HCT116 (cell line): ENCODE measurements at regions not wholly inside any gene's neighbourhood (a gene's known extent, or its start where the extent isn't known, plus 50 kb on each side); places are given as distances from the start of the nearest gene placed in this dataset.

Source experiments
- ATAC-seq: fragments of 200-7000 bp; cut with Tn5 transposase; 2 replicates; pipeline ENCODE4 v1.9.1; 2020; ENCODE audit warnings: mild to moderate bottlenecking, moderate library complexity
- BruUV-seq: library from RNA; stranded (reverse); fragments of 400-500 nt; replicated peaks from 2 replicates; lab custom pipeline; 2021; lab: Mats Ljungman, UMichigan
- CTCF ChIA-PET: fragments of 300-600 bp; sonication (Branson Sonifier 250); formaldehyde crosslinking; loops from one replicate; lab custom pipeline; 2021; ENCODE audit warnings: antibody characterized with exemption; lab: Charles Lee
- POLR2A ChIA-PET: fragments of 300-600, 350-600 bp; sonication (Branson Sonifier 250); formaldehyde crosslinking; loops from one replicate; lab custom pipeline; 2021; ENCODE audit warnings: antibody characterized with exemption; lab: Charles Lee
- RAD21 ChIA-PET, 2 experiments: fragments of 300-600 bp; sonication (Branson Sonifier 250); formaldehyde crosslinking; loops; one replicate each; lab custom pipeline; 2023; ENCODE audit warnings: low total read pairs in 2 of 2; ENCODE audit not compliant: uncharacterized antibody in 2 of 2, unreplicated experiment in 2 of 2, low non-redundant PET in 1 of 2; lab: Charles Lee
- DNase-seq: peaks from one replicate; pipeline ENCODE4 v3.0.0-alpha.2; 2010; ENCODE audit warnings: low read depth, low spot score
- H2AFZ ChIP-seq: fragments of 200-600 bp; shearing (Covaris generic), sonication (generic); 2 replicates; pipeline ENCODE4 v1.6.1; 2017; ENCODE audit warnings: low read depth, mixed run types, mixed read lengths, antibody characterized with exemption, low read length; ENCODE audit not compliant: poor library complexity, severe bottlenecking
- H3K27ac ChIP-seq: 2 replicates; pipeline ENCODE4 v1.5.1; 2012; ENCODE audit warnings: low read depth, low read length
- H3K27me3 ChIP-seq: fragments of 200-600 bp; sonication (generic); 2 replicates; pipeline ENCODE4 v1.6.1; 2016; ENCODE audit warnings: mixed run types, low read length, mixed read lengths; ENCODE audit not compliant: insufficient read depth
- H3K36me3 ChIP-seq, 2 experiments: fragments of 200-500 bp in 1 of 2; fragments of 200-600 bp in 1 of 2; sonication (Bioruptor generic) in 1 of 2; sonication (generic) in 1 of 2; 2 replicates each; pipeline versions ENCODE4 v1.5.1 to v1.6.1; 2014 to 2016; ENCODE audit warnings: low read length in 2 of 2, inconsistent platforms in 1 of 2, mixed read lengths in 1 of 2, mixed run types in 1 of 2; ENCODE audit not compliant: insufficient read depth in 2 of 2, control insufficient read depth in 1 of 2
- H3K4me1 ChIP-seq, 2 experiments: fragments of 200-600 bp in 1 of 2; sonication (generic) in 1 of 2; 2 replicates each; pipeline versions ENCODE4 v1.5.1 to v1.6.1; 2012 to 2017; ENCODE audit warnings: low read length in 2 of 2, inconsistent platforms in 1 of 2, mild to moderate bottlenecking in 1 of 2, mixed read lengths in 1 of 2, mixed run types in 1 of 2, moderate library complexity in 1 of 2; ENCODE audit not compliant: insufficient read depth in 2 of 2, control insufficient read depth in 1 of 2
- H3K4me2 ChIP-seq: fragments of 200-600 bp; sonication (generic); 2 replicates; pipeline ENCODE4 v1.6.1; 2017; ENCODE audit warnings: mixed run types, low read length, mixed read lengths
- H3K4me3 ChIP-seq, 2 experiments: fragments of 200-600 bp in 1 of 2; sonication (generic) in 1 of 2; replicated peaks in 1 of 2; 2 replicates each; pipeline ENCODE4 v1.5.1; 2011 to 2016; ENCODE audit warnings: low read length in 2 of 2, control low read depth in 1 of 2, low read depth in 1 of 2, mild to moderate bottlenecking in 1 of 2, mixed read lengths in 1 of 2, mixed run types in 1 of 2
- H3K79me2 ChIP-seq: fragments of 200-600 bp; sonication (generic); 2 replicates; pipeline ENCODE4 v1.6.1; 2017; ENCODE audit warnings: mild to moderate bottlenecking, mixed run types, low read length, moderate library complexity, mixed read lengths; ENCODE audit not compliant: insufficient read depth
- H3K9ac ChIP-seq: fragments of 200-600 bp; sonication (generic); 2 replicates; pipeline ENCODE4 v1.6.1; 2016; ENCODE audit warnings: low read length, mixed read lengths
- H3K9me2 ChIP-seq: fragments of 200-600 bp; sonication (generic), shearing (Covaris generic); 2 replicates; pipeline ENCODE4 v1.6.1; 2017; ENCODE audit warnings: mixed run types, mild to moderate bottlenecking, moderate library complexity; ENCODE audit not compliant: insufficient read depth
- H3K9me3 ChIP-seq, 2 experiments: fragments of 200-500 bp in 1 of 2; fragments of 200-600 bp in 1 of 2; sonication (Bioruptor generic) in 1 of 2; sonication (generic) in 1 of 2; 2 replicates each; pipeline ENCODE4 v1.6.1; 2014 to 2017; ENCODE audit warnings: low read length in 2 of 2, mixed read lengths in 2 of 2, inconsistent platforms in 1 of 2, low read depth in 1 of 2, mild to moderate bottlenecking in 1 of 2, mixed run types in 1 of 2, moderate library complexity in 1 of 2; ENCODE audit not compliant: control insufficient read depth in 1 of 2, insufficient read depth in 1 of 2
- H4K20me1 ChIP-seq: fragments of 200-600 bp; sonication (generic), shearing (Covaris generic); 2 replicates; pipeline ENCODE4 v1.6.1; 2017; ENCODE audit warnings: mixed run types, mild to moderate bottlenecking, moderate library complexity; ENCODE audit not compliant: insufficient read depth
- ATF3 ChIP-seq: IDR thresholded peaks from 2 replicates; pipeline ENCODE4 v1.6.1; 2012
- CBX3 ChIP-seq: IDR thresholded peaks from 2 replicates; pipeline ENCODE4 v1.6.1; 2012; ENCODE audit warnings: low read depth
- CEBPB ChIP-seq: IDR thresholded peaks from 2 replicates; pipeline ENCODE4 v1.6.1; 2012; ENCODE audit warnings: low read depth
- EGR1 ChIP-seq: IDR thresholded peaks from 2 replicates; pipeline ENCODE4 v1.6.1; 2012; ENCODE audit warnings: low read depth
- ELF1 ChIP-seq: IDR thresholded peaks from 2 replicates; pipeline ENCODE4 v1.6.1; 2012; ENCODE audit warnings: low read depth, borderline replicate concordance
- EZH2 ChIP-seq: fragments of 200-600 bp; sonication (generic); IDR thresholded peaks from 2 replicates; pipeline ENCODE4 v1.6.1; 2017; ENCODE audit warnings: antibody characterized with exemption, mixed run types
- EZH2phosphoT487 ChIP-seq: fragments of 200-600 bp; IDR thresholded peaks from 2 replicates; pipeline ENCODE4 v1.6.1; 2018; ENCODE audit warnings: antibody characterized with exemption, borderline replicate concordance
- JUND ChIP-seq: IDR thresholded peaks from 2 replicates; pipeline ENCODE4 v1.6.1; 2012
- MAX ChIP-seq: IDR thresholded peaks from 2 replicates; pipeline ENCODE4 v1.6.1; 2012
- POLR2A ChIP-seq: IDR thresholded peaks from 2 replicates; pipeline ENCODE4 v1.7.0; 2011; ENCODE audit warnings: borderline replicate concordance; ENCODE audit not compliant: insufficient read depth, insufficient read length; ENCODE audit errors: extremely low read depth
- POLR2AphosphoS5 ChIP-seq: IDR thresholded peaks from 2 replicates; pipeline ENCODE4 v1.6.1; 2011; ENCODE audit warnings: mild to moderate bottlenecking, low read depth, low read length, moderate library complexity
- REST ChIP-seq: IDR thresholded peaks from 2 replicates; pipeline ENCODE4 v1.6.1; 2012; ENCODE audit warnings: low read depth
- SIN3A ChIP-seq: IDR thresholded peaks from 2 replicates; pipeline ENCODE4 v1.6.1; 2012; ENCODE audit warnings: low read depth
- SP1 ChIP-seq: IDR thresholded peaks from 2 replicates; pipeline ENCODE4 v1.6.1; 2012; ENCODE audit warnings: low read depth
- SRF ChIP-seq: IDR thresholded peaks from 2 replicates; pipeline ENCODE4 v1.6.1; 2012; ENCODE audit warnings: low read depth
- YY1 ChIP-seq: IDR thresholded peaks from 2 replicates; pipeline ENCODE4 v1.6.1; 2011; ENCODE audit warnings: low read length, low read depth, moderate library complexity, mild to moderate bottlenecking; ENCODE audit not compliant: insufficient replicate concordance; ENCODE audit errors: extremely low read depth
- ZBTB33 ChIP-seq: IDR thresholded peaks from 2 replicates; pipeline ENCODE4 v1.6.1; 2011; ENCODE audit warnings: mild to moderate bottlenecking, low read length, moderate library complexity; ENCODE audit not compliant: insufficient replicate concordance; ENCODE audit errors: extremely low read depth
- ZFX ChIP-seq: fragments of 450-650 bp; IDR thresholded peaks from 2 replicates; pipeline ENCODE4 v1.6.1; 2017
- intact Hi-C: fragments of 100-400 bp; cut with micrococcal nuclease; formaldehyde crosslinking; loops from 2 replicates; pipeline ENCODE4 v1.10.0; 2022

GRCh38 chr15:69973880-69974279, 123.8 kb downstream of the TLE3 start (continued):
- TF ChIP-seq ELF1 (no peak), POLR2AphosphoS5 (no peak), MAX (no peak), CBX3 (no peak), ATF3 (no peak), EZH2phosphoT487 (no peak), EGR1 (no peak), JUND (no peak), SRF (no peak), ZFX (no peak)
- TF ChIP-seq, all 23 proteins: peak for 0

- Histone ChIP-seq H2AFZ (no peak overlapping the region), H3K9me3 (no peaks in the 10 kb centered on the region), H4K20me1 (no peaks in the 10 kb centered on the region), H3K4me3 (no peak overlapping the region), H3K4me2 (no peak overlapping the region), H3K79me2 (no peaks in the 10 kb centered on the region), H3K4me1 (peaks cover 0 to 6% of the 10 kb centered on the region in 2 experiments; a peak in 2 of 4 replicates), H3K27me3 (peaks cover 52% of the 10 kb centered on the region), H3K9ac (no peak overlapping the region), H3K36me3 (no peaks in the 10 kb centered on the region), H3K27ac (no peak overlapping the region), H3K9me2 (no peaks in the 10 kb centered on the region)
- intact Hi-C loops = no loop called here
- RAD21 ChIA-PET = no interaction called here
- no peak for DNase-seq
- CTCF ChIA-PET = no interaction called here
- POLR2A ChIA-PET = no interaction called here
- ATAC-seq = no peak
- no TSS peak for BruUV-seq
- TF ChIP-seq JUND (no peak), ZBTB33 (no peak), YY1 (no peak), REST (no peak), ATF3 (no peak), POLR2AphosphoS5 (no peak), EGR1 (no peak), SRF (no peak), ELF1 (no peak), SP1 (no peak), EZH2 (no peak), POLR2A (no peak), SIN3A (no peak), CBX3 (no peak), CEBPB (no peak)
Measured at GRCh38 chr15:69974321-69974720, 123.4 kb downstream of the TLE3 start.
